ENCODE measurements at regions not wholly inside any gene's neighbourhood (a gene's known extent, or its start where the extent isn't known, plus 50 kb on each side); places are given as distances from the start of the nearest gene placed in this dataset.

DNA sequence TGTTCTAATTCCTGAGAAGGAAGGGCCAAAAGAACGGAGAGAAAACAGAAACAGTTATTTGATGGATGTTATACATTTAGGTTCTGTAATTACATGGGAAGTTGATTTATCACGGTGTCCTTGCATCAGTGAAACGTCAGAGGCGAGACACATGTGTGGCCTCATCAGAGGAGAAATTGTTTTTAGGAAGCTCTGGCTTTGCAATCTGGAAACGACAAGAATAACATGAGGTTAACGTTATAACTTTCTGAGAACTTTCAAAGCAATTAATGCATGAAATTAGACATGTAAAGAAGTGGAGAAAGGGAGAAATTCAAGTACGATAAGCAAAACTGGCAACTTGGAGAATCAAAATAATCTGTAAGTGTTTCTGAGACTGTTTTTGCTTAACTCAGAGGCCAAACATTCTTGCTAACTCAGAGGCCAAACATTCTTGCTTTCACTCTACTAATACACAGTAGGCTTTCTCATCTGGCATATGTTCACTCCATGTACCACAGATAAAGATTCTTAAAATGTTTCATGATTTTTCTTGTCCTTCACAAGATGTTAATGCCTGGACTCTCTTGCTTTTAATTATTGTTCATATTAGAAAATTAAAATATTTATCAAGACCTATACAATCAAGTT, 933.0 kb downstream of the TLE4 start:
- TF ChIP-seq, protein P1, sequence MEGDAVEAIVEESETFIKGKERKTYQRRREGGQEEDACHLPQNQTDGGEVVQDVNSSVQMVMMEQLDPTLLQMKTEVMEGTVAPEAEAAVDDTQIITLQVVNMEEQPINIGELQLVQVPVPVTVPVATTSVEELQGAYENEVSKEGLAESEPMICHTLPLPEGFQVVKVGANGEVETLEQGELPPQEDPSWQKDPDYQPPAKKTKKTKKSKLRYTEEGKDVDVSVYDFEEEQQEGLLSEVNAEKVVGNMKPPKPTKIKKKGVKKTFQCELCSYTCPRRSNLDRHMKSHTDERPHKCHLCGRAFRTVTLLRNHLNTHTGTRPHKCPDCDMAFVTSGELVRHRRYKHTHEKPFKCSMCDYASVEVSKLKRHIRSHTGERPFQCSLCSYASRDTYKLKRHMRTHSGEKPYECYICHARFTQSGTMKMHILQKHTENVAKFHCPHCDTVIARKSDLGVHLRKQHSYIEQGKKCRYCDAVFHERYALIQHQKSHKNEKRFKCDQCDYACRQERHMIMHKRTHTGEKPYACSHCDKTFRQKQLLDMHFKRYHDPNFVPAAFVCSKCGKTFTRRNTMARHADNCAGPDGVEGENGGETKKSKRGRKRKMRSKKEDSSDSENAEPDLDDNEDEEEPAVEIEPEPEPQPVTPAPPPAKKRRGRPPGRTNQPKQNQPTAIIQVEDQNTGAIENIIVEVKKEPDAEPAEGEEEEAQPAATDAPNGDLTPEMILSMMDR (IDR thresholded peaks at IDR 0.05; ENCODE audit: poor library complexity), result no peak
- TF ChIP-seq EZH2 (IDR thresholded peaks at IDR 0.05; ENCODE audit: borderline replicate concordance), result no peak

Measured in hepatocyte (in vitro differentiated cells).